ENCODE measurements at regions not wholly inside any gene's neighbourhood (a gene's known extent, or its start where the extent isn't known, plus 50 kb on each side); places are given as distances from the start of the nearest gene placed in this dataset.

DNA sequence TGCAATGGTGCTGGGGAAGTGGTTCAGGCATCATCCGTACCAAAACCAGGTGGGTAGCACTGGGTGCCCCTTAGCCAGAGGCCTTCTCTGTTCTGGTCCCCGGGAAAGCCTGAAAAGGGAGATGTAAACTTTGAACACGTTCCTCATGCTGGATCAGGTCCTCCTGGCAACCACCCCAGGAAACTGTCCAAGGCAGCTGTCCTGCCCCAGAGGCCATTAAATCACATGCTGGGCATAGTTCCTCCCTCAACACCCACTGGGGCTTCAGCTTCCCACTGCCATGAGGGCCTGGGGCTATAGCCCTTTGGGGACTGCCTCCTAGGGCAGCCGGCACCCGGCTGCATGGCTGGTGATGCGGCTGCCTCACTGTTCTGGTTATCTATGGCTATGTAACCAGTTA lies 228.9 kb upstream of the MVB12B start:
- no TSS peak for BruUV-seq (replicated peaks)
- Mint-ChIP-seq H3K27ac (ENCODE audit: unreplicated experiment) (no peak overlapping the region), H3K4me3 (ENCODE audit: low read depth, unreplicated experiment) (no peak overlapping the region)

DNA sequence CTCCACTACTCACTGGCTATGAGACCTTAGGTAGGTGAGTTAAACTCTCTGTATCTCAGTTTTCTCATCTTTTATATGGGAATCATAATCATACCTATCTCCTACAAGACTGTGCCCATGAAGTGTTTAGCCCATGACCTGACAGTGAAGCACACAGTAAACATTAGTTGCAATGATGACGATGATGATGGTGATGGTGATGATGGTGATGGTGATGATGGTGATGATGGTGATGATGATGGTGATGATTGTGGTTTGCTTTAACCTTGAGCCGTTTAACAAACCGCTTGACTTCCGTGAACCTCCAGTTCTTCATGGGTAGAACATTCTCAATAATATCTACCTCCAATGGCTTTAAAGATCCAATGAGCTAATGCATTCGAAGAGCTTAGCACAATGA lies 220.2 kb upstream of the MVB12B start:
- Mint-ChIP-seq H3K27ac (ENCODE audit: unreplicated experiment) (no peak overlapping the region), H3K4me3 (ENCODE audit: low read depth, unreplicated experiment) (no peak overlapping the region), H3K9me3 (ENCODE audit: low read depth, unreplicated experiment) (peaks cover 3% of the 10 kb centered on the region), H3K27me3 (ENCODE audit: unreplicated experiment) (peaks cover 66% of the 10 kb centered on the region), H3K36me3 (ENCODE audit: insufficient read depth, unreplicated experiment) (no peaks in the 10 kb centered on the region), H3K4me1 (ENCODE audit: low read depth, unreplicated experiment) (no peaks in the 10 kb centered on the region)
- no peak for DNase-seq
- CTCF ChIA-PET: no interaction called here
- no TSS peak for BruUV-seq (replicated peaks)
- intact Hi-C loops (cut with micrococcal nuclease; ENCODE audit: unreplicated experiment): no loop called here
- no peak for TF ChIP-seq CTCF (IDR thresholded peaks at IDR 0.05; ENCODE audit: unreplicated experiment)

More for the DNA sequence above, 228.9 kb upstream of the MVB12B start:
- CTCF ChIA-PET: no interaction called here
- no peaks in the 10 kb centered on the region for H3K4me1 Mint-ChIP-seq (ENCODE audit: low read depth, unreplicated experiment)
- peaks cover 22% of the 10 kb centered on the region for H3K27me3 Mint-ChIP-seq (ENCODE audit: unreplicated experiment)
- no peak for DNase-seq
- TF ChIP-seq CTCF (IDR thresholded peaks at IDR 0.05; ENCODE audit: unreplicated experiment): no peak
- intact Hi-C loops (cut with micrococcal nuclease; ENCODE audit: unreplicated experiment): no loop called here
- H3K36me3 Mint-ChIP-seq (ENCODE audit: insufficient read depth, unreplicated experiment): no peaks in the 10 kb centered on the region
- H3K9me3 Mint-ChIP-seq (ENCODE audit: low read depth, unreplicated experiment): no peaks in the 10 kb centered on the region

GRCh38 chr9:126107693-126108092 lies 218.9 kb upstream of the MVB12B start:
- CTCF ChIA-PET: no interaction called here
- H3K4me1 Mint-ChIP-seq (ENCODE audit: low read depth, unreplicated experiment): no peaks in the 10 kb centered on the region
- no peak for DNase-seq
- no peak overlapping the region for H3K27ac Mint-ChIP-seq (ENCODE audit: unreplicated experiment)
- intact Hi-C loops (cut with micrococcal nuclease; ENCODE audit: unreplicated experiment): no loop called here
- no peaks in the 10 kb centered on the region for H3K36me3 Mint-ChIP-seq (ENCODE audit: insufficient read depth, unreplicated experiment)
- H3K9me3 Mint-ChIP-seq (ENCODE audit: low read depth, unreplicated experiment): peaks cover 3% of the 10 kb centered on the region
- no TSS peak for BruUV-seq (replicated peaks)
- H3K27me3 Mint-ChIP-seq (ENCODE audit: unreplicated experiment): peaks cover 73% of the 10 kb centered on the region
- TF ChIP-seq CTCF (IDR thresholded peaks at IDR 0.05; ENCODE audit: unreplicated experiment): no peak
- no peak overlapping the region for H3K4me3 Mint-ChIP-seq (ENCODE audit: low read depth, unreplicated experiment)

DNA sequence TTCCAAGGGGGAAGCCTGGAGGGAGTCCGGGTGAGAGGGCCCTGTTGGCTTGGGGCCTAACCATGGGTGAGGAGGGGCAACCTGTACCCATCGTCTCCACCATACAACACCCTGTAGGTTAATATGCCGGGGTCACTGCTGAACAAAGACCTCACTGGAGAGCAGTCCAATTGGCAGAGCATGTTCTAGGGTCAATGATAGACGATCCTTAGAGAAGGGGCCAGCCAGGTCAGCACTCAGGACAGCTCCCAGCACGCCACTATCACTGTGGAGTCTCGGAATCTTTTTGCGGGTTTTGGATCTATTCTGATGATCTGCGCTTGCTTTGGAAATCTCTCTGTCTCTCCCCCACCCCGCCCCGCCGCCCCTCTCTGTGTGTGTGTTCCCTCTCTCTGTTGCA lies 218.4 kb upstream of the MVB12B start:
- Mint-ChIP-seq H3K9me3 (ENCODE audit: low read depth, unreplicated experiment) (no peaks in the 10 kb centered on the region), H3K4me1 (ENCODE audit: low read depth, unreplicated experiment) (no peaks in the 10 kb centered on the region), H3K27me3 (ENCODE audit: unreplicated experiment) (peaks cover 73% of the 10 kb centered on the region), H3K36me3 (ENCODE audit: insufficient read depth, unreplicated experiment) (no peaks in the 10 kb centered on the region), H3K4me3 (ENCODE audit: low read depth, unreplicated experiment) (no peak overlapping the region), H3K27ac (ENCODE audit: unreplicated experiment) (no peak overlapping the region)
- DNase-seq: no peak
- intact Hi-C loops (cut with micrococcal nuclease; ENCODE audit: unreplicated experiment): no loop called here
- BruUV-seq (replicated peaks): no TSS peak
- no peak for TF ChIP-seq CTCF (IDR thresholded peaks at IDR 0.05; ENCODE audit: unreplicated experiment)
- CTCF ChIA-PET: no interaction called here

DNA sequence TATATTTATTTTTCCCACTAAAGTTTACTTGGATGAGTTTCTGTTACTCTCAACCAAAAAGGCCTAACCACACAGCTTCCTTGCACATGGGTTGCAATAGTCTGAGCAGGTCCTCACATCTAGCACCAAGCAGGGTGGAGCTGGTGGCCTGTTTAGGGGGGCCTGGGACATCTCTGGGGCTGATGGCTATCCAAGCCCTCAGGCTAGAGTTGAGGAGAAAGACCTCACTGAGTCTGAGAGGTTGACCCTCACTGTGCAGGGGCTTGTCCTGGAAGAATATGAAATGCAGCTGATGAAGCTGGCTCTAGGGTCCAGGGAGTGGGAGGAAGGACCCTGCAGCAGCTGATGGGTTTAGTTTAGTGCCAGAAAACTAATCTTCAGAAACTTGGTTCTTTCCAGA lies 217.1 kb upstream of the MVB12B start:
- H3K27me3 Mint-ChIP-seq (ENCODE audit: unreplicated experiment): peaks cover 82% of the 10 kb centered on the region
- BruUV-seq (replicated peaks): no TSS peak
- H3K4me3 Mint-ChIP-seq (ENCODE audit: low read depth, unreplicated experiment): no peak overlapping the region
- intact Hi-C loops (cut with micrococcal nuclease; ENCODE audit: unreplicated experiment): no loop called here
- CTCF ChIA-PET: no interaction called here
- H3K9me3 Mint-ChIP-seq (ENCODE audit: low read depth, unreplicated experiment): no peaks in the 10 kb centered on the region
- TF ChIP-seq CTCF (IDR thresholded peaks at IDR 0.05; ENCODE audit: unreplicated experiment): no peak
- no peaks in the 10 kb centered on the region for H3K4me1 Mint-ChIP-seq (ENCODE audit: low read depth, unreplicated experiment)
- no peaks in the 10 kb centered on the region for H3K36me3 Mint-ChIP-seq (ENCODE audit: insufficient read depth, unreplicated experiment)
- no peak for DNase-seq
- no peak overlapping the region for H3K27ac Mint-ChIP-seq (ENCODE audit: unreplicated experiment)
